ENCODE measurements at regions not wholly inside any gene's neighbourhood (a gene's known extent, or its start where the extent isn't known, plus 50 kb on each side); places are given as distances from the start of the nearest gene placed in this dataset.
"Not testable (repeated sequence)": the region's sequence is repeated elsewhere in the genome, so short reads cannot be mapped to it uniquely, and the experiment has no call there.

DNA sequence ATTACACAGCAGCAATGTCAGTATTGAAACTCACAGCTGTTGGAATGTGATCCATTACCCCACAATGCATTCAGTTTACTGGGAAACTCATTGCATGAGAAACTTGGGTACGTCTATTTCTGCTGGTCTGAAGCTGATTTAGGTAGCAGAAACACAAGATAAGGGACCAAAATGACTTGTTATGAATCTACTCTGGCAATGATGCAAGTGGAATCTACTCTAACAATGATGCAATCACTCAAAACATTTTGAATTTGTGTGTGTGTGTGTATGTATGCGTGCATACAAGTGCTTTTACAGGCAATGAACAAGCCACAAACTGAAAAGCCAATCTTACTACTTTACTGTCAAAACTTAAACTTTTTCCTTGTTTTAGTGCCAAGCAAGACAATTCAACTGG, 406.7 kb downstream of the ADCYAP1 start:
- CTCF ChIA-PET: no interaction called here
- Mint-ChIP-seq H3K9me3 (ENCODE audit: unreplicated experiment) (no peaks in the 10 kb centered on the region), H3K36me3 (ENCODE audit: insufficient read depth, unreplicated experiment) (no peaks in the 10 kb centered on the region), H3K27ac (ENCODE audit: unreplicated experiment) (no peak overlapping the region), H3K27me3 (ENCODE audit: insufficient read depth, unreplicated experiment) (peaks cover 10% of the 10 kb centered on the region), H3K4me3 (ENCODE audit: unreplicated experiment) (no peak overlapping the region), H3K4me1 (ENCODE audit: low read depth, unreplicated experiment) (no peaks in the 10 kb centered on the region)
- TF ChIP-seq, protein P1, sequence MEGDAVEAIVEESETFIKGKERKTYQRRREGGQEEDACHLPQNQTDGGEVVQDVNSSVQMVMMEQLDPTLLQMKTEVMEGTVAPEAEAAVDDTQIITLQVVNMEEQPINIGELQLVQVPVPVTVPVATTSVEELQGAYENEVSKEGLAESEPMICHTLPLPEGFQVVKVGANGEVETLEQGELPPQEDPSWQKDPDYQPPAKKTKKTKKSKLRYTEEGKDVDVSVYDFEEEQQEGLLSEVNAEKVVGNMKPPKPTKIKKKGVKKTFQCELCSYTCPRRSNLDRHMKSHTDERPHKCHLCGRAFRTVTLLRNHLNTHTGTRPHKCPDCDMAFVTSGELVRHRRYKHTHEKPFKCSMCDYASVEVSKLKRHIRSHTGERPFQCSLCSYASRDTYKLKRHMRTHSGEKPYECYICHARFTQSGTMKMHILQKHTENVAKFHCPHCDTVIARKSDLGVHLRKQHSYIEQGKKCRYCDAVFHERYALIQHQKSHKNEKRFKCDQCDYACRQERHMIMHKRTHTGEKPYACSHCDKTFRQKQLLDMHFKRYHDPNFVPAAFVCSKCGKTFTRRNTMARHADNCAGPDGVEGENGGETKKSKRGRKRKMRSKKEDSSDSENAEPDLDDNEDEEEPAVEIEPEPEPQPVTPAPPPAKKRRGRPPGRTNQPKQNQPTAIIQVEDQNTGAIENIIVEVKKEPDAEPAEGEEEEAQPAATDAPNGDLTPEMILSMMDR (IDR thresholded peaks at IDR 0.05; ENCODE audit: insufficient read depth in 1 of 2, low read depth in 1 of 2, low read length in 1 of 2, severe bottlenecking in 1 of 2, unreplicated experiment in 1 of 2): no peak
- Histone ChIP-seq H3K9me3 (no peaks in the 10 kb centered on the region), H3K27me3 (replicated peaks; ENCODE audit: control insufficient read depth, insufficient read depth, low read length) (no peaks in the 10 kb centered on the region), H3K4me1 (no peaks in the 10 kb centered on the region), H3K4me3 (ENCODE audit: low read depth, low read length) (no peak overlapping the region), H3K36me3 (ENCODE audit: control insufficient read depth, insufficient read depth, low read length) (no peaks in the 10 kb centered on the region)
- intact Hi-C loops (cut with micrococcal nuclease; ENCODE audit: unreplicated experiment): no loop called here
- POLR2A ChIA-PET: no interaction called here
- DNase-seq: no peak
- no TSS peak for BruUV-seq (replicated peaks)

DNA sequence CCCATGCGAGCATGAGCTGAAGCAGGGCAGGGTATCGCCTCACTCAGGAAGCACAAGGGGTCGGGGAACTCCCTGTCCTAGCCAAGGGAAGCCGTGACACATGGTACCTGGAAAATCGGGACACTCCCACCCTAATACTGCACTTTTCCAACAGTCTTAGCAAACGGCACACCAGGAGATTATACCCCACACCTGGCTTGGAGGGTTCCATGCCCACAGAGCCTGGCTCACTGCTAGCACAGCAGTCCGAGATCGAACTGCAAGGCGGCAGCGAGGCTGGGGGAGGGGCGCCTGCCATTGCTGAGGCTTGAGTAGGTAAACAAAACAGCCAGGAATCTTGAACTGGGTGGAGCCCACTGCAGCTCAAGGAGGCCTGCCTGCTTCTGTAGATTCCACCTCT, 430.7 kb downstream of the ADCYAP1 start:
- DNase-seq; H3K36me3 ChIP-seq (ENCODE audit: control insufficient read depth, insufficient read depth, low read length); BruUV-seq (replicated peaks); intact Hi-C loops (cut with micrococcal nuclease; ENCODE audit: unreplicated experiment); H3K27me3 Mint-ChIP-seq (ENCODE audit: insufficient read depth, unreplicated experiment); POLR2A ChIA-PET; H3K27ac Mint-ChIP-seq (ENCODE audit: unreplicated experiment); H3K4me3 ChIP-seq (ENCODE audit: low read depth, low read length); H3K27me3 ChIP-seq (replicated peaks; ENCODE audit: control insufficient read depth, insufficient read depth, low read length); H3K4me1 Mint-ChIP-seq (ENCODE audit: low read depth, unreplicated experiment); H3K4me3 Mint-ChIP-seq (ENCODE audit: unreplicated experiment); CTCF ChIA-PET; H3K36me3 Mint-ChIP-seq (ENCODE audit: insufficient read depth, unreplicated experiment); H3K9me3 ChIP-seq; H3K4me1 ChIP-seq: not testable (repeated sequence)
- H3K9me3 Mint-ChIP-seq (ENCODE audit: unreplicated experiment): peaks cover 10% of the 10 kb centered on the region

DNA sequence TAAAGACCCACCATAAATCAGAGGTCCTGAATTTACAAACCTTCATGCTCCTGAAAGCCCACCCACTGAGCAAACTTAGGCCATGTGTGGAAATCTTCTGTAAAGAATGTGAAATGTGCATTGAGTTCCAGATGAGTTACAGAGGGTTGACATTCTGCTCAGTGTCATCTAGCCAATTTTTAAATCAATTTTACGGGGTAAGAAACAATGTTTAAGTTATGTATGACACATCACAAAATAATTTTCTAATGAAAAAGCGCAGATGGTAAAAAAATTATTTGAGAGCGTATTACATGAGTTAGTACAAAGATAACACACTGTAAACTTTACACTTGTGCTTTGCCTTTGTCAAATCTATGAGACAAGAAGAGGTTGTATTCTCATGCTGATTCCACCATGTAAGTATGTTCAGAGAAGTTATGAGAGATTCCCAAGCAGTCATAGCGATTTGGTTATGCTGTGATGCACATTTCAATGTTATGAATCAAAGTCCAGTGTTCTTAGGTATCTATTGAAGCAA, 446.3 kb downstream of the ADCYAP1 start:
- no TSS peak for BruUV-seq (replicated peaks)
- H3K36me3 Mint-ChIP-seq (ENCODE audit: insufficient read depth, unreplicated experiment): no peaks in the 10 kb centered on the region

More for the DNA sequence above, 446.3 kb downstream of the ADCYAP1 start:
- intact Hi-C loops (cut with micrococcal nuclease; ENCODE audit: unreplicated experiment): no loop called here
- Mint-ChIP-seq H3K9me3 (ENCODE audit: unreplicated experiment) (no peaks in the 10 kb centered on the region), H3K27ac (ENCODE audit: unreplicated experiment) (no peak overlapping the region), H3K27me3 (ENCODE audit: insufficient read depth, unreplicated experiment) (peaks cover 2% of the 10 kb centered on the region), H3K4me3 (ENCODE audit: unreplicated experiment) (no peak overlapping the region), H3K4me1 (ENCODE audit: low read depth, unreplicated experiment) (no peaks in the 10 kb centered on the region)
- H3K4me3 ChIP-seq (ENCODE audit: low read depth, low read length): no peak overlapping the region
- TF ChIP-seq, protein P1 (IDR thresholded peaks at IDR 0.05; ENCODE audit: insufficient read depth in 1 of 2, low read depth in 1 of 2, low read length in 1 of 2, severe bottlenecking in 1 of 2, unreplicated experiment in 1 of 2): no peak
- no peaks in the 10 kb centered on the region for H3K4me1 ChIP-seq
- CTCF ChIA-PET: no interaction called here
- H3K36me3 ChIP-seq (ENCODE audit: control insufficient read depth, insufficient read depth, low read length): no peaks in the 10 kb centered on the region
- no peak for DNase-seq
- H3K27me3 ChIP-seq (replicated peaks; ENCODE audit: control insufficient read depth, insufficient read depth, low read length): no peaks in the 10 kb centered on the region
- no peaks in the 10 kb centered on the region for H3K9me3 ChIP-seq
- POLR2A ChIA-PET: no interaction called here

All from Caco-2 (cell line).